ENCODE measurements at regions not wholly inside any gene's neighbourhood (a gene's known extent, or its start where the extent isn't known, plus 50 kb on each side); places are given as distances from the start of the nearest gene placed in this dataset.

GRCh38 chr4:185862340-185862739 is 50.3 kb upstream of the SORBS2 start:
- FAIRE-seq (no peak), DNase-seq (ENCODE audit: low spot score in 2 of 2) (no peak)

- DNase-seq (ENCODE audit: low spot score in 2 of 2) (no peak), FAIRE-seq (no peak)
These were observed 52.0 kb upstream of the SORBS2 start for GRCh38 chr4:185863946-185864345.

- no peak for DNase-seq (ENCODE audit: low spot score in 2 of 2)
- FAIRE-seq: no peak
These were observed 53.9 kb upstream of the SORBS2 start for GRCh38 chr4:185865901-185866328.

- DNase-seq (ENCODE audit: low spot score in 2 of 2) (no peak), FAIRE-seq (no peak)
These were observed 55.8 kb upstream of the SORBS2 start for GRCh38 chr4:185867770-185868169.

- DNase-seq (ENCODE audit: low spot score in 2 of 2) (no peak), FAIRE-seq (no peak)
These were observed 57.0 kb upstream of the SORBS2 start for GRCh38 chr4:185868983-185869382.

- FAIRE-seq (no peak), DNase-seq (ENCODE audit: low spot score in 2 of 2) (no peak)
These were observed 57.4 kb upstream of the SORBS2 start for GRCh38 chr4:185869427-185869826.

GRCh38 chr4:185870366-185870765 is 58.4 kb upstream of the SORBS2 start:
- DNase-seq (ENCODE audit: low spot score in 2 of 2) (no peak), FAIRE-seq (no peak)

GRCh38 chr4:185872747-185873380 is 60.9 kb upstream of the SORBS2 start:
- no peak for FAIRE-seq

GRCh38 chr4:185874516-185875230 is 62.7 kb upstream of the SORBS2 start:
- no peak for DNase-seq (ENCODE audit: low spot score in 2 of 2)

More at GRCh38 chr4:185872747-185873380, 60.9 kb upstream of the SORBS2 start:
- no peak for DNase-seq (ENCODE audit: low spot score in 2 of 2)

GRCh38 chr4:185875316-185875907 is 63.4 kb upstream of the SORBS2 start:
- FAIRE-seq: no peak

More at GRCh38 chr4:185874516-185875230, 62.7 kb upstream of the SORBS2 start:
- no peak for FAIRE-seq

GRCh38 chr4:185878633-185879032 is 66.6 kb upstream of the SORBS2 start:
- FAIRE-seq: no peak

More at GRCh38 chr4:185875316-185875907, 63.4 kb upstream of the SORBS2 start:
- no peak for DNase-seq (ENCODE audit: low spot score in 2 of 2)

GRCh38 chr4:185879666-185880312 is 67.8 kb upstream of the SORBS2 start:
- FAIRE-seq (no peak), DNase-seq (ENCODE audit: low spot score in 2 of 2) (no peak)

More at GRCh38 chr4:185878633-185879032, 66.6 kb upstream of the SORBS2 start:
- DNase-seq (ENCODE audit: low spot score in 2 of 2): no peak

GRCh38 chr4:185880571-185880970 is 68.6 kb upstream of the SORBS2 start:
- DNase-seq (ENCODE audit: low spot score in 2 of 2) (no peak), FAIRE-seq (no peak)

GRCh38 chr4:185881430-185881829 is 69.4 kb upstream of the SORBS2 start:
- DNase-seq (ENCODE audit: low spot score in 2 of 2) (no peak), FAIRE-seq (no peak)

- FAIRE-seq (no peak), DNase-seq (ENCODE audit: low spot score in 2 of 2) (no peak)
These were observed 71.6 kb upstream of the SORBS2 start for GRCh38 chr4:185883591-185883990.

GRCh38 chr4:185885075-185885474 is 73.1 kb upstream of the SORBS2 start:
- DNase-seq (ENCODE audit: low spot score in 2 of 2) (no peak), FAIRE-seq (no peak)

- no peak for FAIRE-seq
- no peak for DNase-seq (ENCODE audit: low spot score in 2 of 2)
These were observed 73.6 kb upstream of the SORBS2 start for GRCh38 chr4:185885604-185886003.

GRCh38 chr4:185886832-185887524 is 75.0 kb upstream of the SORBS2 start:
- DNase-seq (ENCODE audit: low spot score in 2 of 2) (no peak), FAIRE-seq (no peak)

GRCh38 chr4:185888676-185889075 is 76.7 kb upstream of the SORBS2 start:
- DNase-seq (ENCODE audit: low spot score in 2 of 2) (no peak), FAIRE-seq (no peak)

- no peak for FAIRE-seq
- no peak for DNase-seq (ENCODE audit: low spot score in 2 of 2)
These were observed 77.6 kb upstream of the SORBS2 start for GRCh38 chr4:185889585-185889984.

GRCh38 chr4:185890196-185890595 is 78.2 kb upstream of the SORBS2 start:
- DNase-seq (ENCODE audit: low spot score in 2 of 2): no peak

More at GRCh38 chr4:185890196-185890595, 78.2 kb upstream of the SORBS2 start:
- no peak for FAIRE-seq

All from frontal cortex (tissue), 3 donors.